Activated CD8-positive, alpha-beta T cell treated with anti-CD3 and anti-CD28 coated beads for 36 hours (primary cell): ENCODE measurements at regions not wholly inside any gene's neighbourhood (a gene's known extent, or its start where the extent isn't known, plus 50 kb on each side); places are given as distances from the start of the nearest gene placed in this dataset.

ENCODE experiments used
- ATAC-seq: fragments of 200-7000 bp; cut with Tn5 transposase; one replicate; pipeline ENCODE4 v1.10.0; 2021; ENCODE audit warnings: mild to moderate bottlenecking, moderate library complexity
- CTCF ChIA-PET: fragments of 350-600 bp; sonication (Branson Sonifier 250); formaldehyde crosslinking; loops from one replicate; lab custom pipeline; 2021; ENCODE audit warnings: antibody characterized with exemption; lab: Charles Lee
- POLR2A ChIA-PET: fragments of 350-600 bp; sonication (Branson Sonifier 250); formaldehyde crosslinking; loops from one replicate; lab custom pipeline; 2021; ENCODE audit warnings: antibody characterized with exemption; lab: Charles Lee
- DNase-seq: peaks from one replicate; pipeline ENCODE4 v3.0.0-alpha.2; 2020
- H3K27ac Mint-ChIP-seq: one replicate; pipeline ENCODE4 v1.8.0; 2021; ENCODE audit warnings: mild to moderate bottlenecking, mixed read lengths
- H3K27me3 Mint-ChIP-seq: one replicate; pipeline ENCODE4 v1.8.0; 2021; ENCODE audit warnings: mixed read lengths
- H3K36me3 Mint-ChIP-seq: one replicate; pipeline ENCODE4 v1.8.0; 2021; ENCODE audit warnings: low read depth, mixed read lengths
- H3K4me1 Mint-ChIP-seq: one replicate; pipeline ENCODE4 v1.8.0; 2021; ENCODE audit warnings: low read depth, mixed read lengths
- H3K4me3 Mint-ChIP-seq: one replicate; pipeline ENCODE4 v1.8.0; 2021; ENCODE audit warnings: mild to moderate bottlenecking, moderate library complexity, mixed read lengths
- H3K9me3 Mint-ChIP-seq: one replicate; pipeline ENCODE4 v1.8.0; 2021; ENCODE audit warnings: mixed read lengths
- intact Hi-C: fragments of 100-400 bp; cut with micrococcal nuclease; formaldehyde crosslinking; loops from one replicate; pipeline ENCODE4 v1.10.0; 2022
- TF ChIP-seq, protein P1 (sequence below): fragments of 200-600 bp; IDR thresholded peaks from one replicate; pipeline ENCODE4 v1.8.0; 2022; ENCODE audit warnings: antibody characterized with exemption, mild to moderate bottlenecking

- intact Hi-C loops, result no loop called here
- Mint-ChIP-seq H3K27ac (no peak overlapping the region), H3K9me3 (peaks cover 10% of the 10 kb centered on the region), H3K4me3 (no peak overlapping the region), H3K27me3 (no peaks in the 10 kb centered on the region), H3K4me1 (no peaks in the 10 kb centered on the region), H3K36me3 (no peaks in the 10 kb centered on the region)
- DNase-seq (no peak), ATAC-seq (no peak)
- ChIA-PET POLR2A (no interaction called here), CTCF (no interaction called here)
- TF ChIP-seq, protein P1, sequence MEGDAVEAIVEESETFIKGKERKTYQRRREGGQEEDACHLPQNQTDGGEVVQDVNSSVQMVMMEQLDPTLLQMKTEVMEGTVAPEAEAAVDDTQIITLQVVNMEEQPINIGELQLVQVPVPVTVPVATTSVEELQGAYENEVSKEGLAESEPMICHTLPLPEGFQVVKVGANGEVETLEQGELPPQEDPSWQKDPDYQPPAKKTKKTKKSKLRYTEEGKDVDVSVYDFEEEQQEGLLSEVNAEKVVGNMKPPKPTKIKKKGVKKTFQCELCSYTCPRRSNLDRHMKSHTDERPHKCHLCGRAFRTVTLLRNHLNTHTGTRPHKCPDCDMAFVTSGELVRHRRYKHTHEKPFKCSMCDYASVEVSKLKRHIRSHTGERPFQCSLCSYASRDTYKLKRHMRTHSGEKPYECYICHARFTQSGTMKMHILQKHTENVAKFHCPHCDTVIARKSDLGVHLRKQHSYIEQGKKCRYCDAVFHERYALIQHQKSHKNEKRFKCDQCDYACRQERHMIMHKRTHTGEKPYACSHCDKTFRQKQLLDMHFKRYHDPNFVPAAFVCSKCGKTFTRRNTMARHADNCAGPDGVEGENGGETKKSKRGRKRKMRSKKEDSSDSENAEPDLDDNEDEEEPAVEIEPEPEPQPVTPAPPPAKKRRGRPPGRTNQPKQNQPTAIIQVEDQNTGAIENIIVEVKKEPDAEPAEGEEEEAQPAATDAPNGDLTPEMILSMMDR, result no peak
Measured at GRCh38 chr14:44414646-44415045, 92.4 kb downstream of the FSCB start.

DNA sequence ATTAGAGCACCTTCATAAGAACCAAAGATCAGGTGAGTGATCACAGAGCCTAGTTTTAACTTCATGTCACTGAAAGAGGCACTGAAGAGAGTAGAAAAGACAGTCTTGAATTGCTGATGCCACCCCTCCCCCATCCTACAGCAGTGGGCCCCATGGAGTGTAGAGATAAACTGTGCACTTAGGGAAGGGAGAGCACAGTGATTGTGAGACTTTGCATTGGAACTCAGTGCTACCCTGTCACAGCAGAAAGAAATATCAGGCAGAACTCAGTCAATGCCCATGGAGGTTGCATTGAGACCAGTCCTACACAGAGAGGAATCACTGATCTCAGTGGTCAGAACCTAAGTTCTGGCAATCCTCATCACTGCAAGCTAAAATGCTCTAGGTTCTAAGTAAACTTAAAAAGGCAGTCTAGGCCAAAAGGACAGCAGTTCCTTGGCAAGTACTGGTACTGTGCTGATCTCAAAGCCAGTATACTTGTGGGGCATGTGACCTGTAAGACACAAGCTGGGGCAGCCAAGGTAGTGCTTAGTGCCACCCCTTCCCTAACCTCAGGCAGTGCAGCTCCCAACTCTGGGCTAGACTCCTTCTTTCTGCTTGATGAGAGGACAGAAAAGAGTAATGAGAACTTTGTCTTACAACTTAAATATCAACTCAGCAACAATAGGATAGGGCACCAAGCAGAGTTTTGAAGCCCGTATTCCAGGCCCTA is 94.1 kb downstream of the FSCB start:
- no peak for ATAC-seq
- H3K4me1 Mint-ChIP-seq, result no peaks in the 10 kb centered on the region
- intact Hi-C loops, result no loop called here
- TF ChIP-seq, protein P1, result no peak
- POLR2A ChIA-PET, result no interaction called here
- H3K4me3 Mint-ChIP-seq, result no peak overlapping the region
- H3K9me3 Mint-ChIP-seq, result peaks cover 9% of the 10 kb centered on the region
- H3K27me3 Mint-ChIP-seq, result no peaks in the 10 kb centered on the region
- no peak for DNase-seq
- no peak overlapping the region for H3K27ac Mint-ChIP-seq
- H3K36me3 Mint-ChIP-seq, result no peaks in the 10 kb centered on the region
- CTCF ChIA-PET, result no interaction called here

DNA sequence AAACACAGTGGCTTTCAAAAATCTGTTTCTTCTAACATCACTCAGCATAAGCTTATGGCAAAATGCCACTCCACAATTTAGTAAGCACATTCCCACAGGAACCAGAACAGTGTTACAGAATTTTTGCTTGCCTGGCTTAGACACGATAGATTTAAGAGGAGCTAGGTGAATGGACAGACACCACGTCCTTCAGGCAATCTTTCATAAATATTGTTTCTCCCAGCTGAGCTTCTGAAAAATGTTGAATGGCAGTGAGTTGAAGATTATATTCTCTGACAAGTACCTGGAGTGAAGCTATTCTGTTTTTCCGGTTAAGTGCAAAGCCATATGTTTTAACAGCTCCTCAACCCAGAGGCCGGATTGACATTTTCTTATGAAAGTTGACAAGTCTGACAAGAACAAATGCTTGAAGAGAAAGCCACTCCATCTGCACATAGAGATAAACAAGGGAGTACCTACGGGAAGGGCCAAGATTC is 102.0 kb downstream of the FSCB start:
- DNase-seq (no peak), ATAC-seq (no peak)
- TF ChIP-seq, protein P1, result no peak
- Mint-ChIP-seq H3K27ac (no peak overlapping the region), H3K9me3 (peaks cover 2% of the 10 kb centered on the region), H3K4me1 (no peaks in the 10 kb centered on the region), H3K27me3 (no peaks in the 10 kb centered on the region), H3K36me3 (no peaks in the 10 kb centered on the region), H3K4me3 (no peak overlapping the region)
- intact Hi-C loops, result no loop called here
- ChIA-PET POLR2A (no interaction called here), CTCF (no interaction called here)

DNA sequence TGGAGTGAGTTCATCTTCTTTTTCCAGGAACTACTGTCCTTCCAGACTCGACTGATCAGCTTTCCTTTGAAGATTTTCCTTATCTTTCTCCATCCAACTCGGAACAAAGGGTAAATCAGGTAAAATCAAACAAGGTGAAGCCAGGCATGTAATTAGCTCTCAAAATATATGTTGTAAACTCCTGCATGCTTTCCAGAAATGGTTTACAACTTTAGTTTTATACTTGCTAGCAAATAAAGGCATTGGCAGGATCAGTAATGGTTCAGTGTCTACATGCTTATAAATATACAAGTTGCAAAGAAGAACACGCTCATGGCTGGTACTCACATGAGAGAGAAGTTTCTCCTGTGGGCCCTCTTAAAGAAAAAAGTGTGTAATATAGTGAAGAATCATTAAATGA is 102.5 kb downstream of the FSCB start:
- no peaks in the 10 kb centered on the region for H3K27me3 Mint-ChIP-seq
- H3K4me3 Mint-ChIP-seq, result no peak overlapping the region
- H3K36me3 Mint-ChIP-seq, result no peaks in the 10 kb centered on the region
- H3K9me3 Mint-ChIP-seq, result peaks cover 2% of the 10 kb centered on the region
- no peak overlapping the region for H3K27ac Mint-ChIP-seq
- ATAC-seq, result no peak
- no peaks in the 10 kb centered on the region for H3K4me1 Mint-ChIP-seq
- DNase-seq, result no peak
- intact Hi-C loops, result no loop called here
- ChIA-PET POLR2A (no interaction called here), CTCF (no interaction called here)
- TF ChIP-seq, protein P1, result no peak

DNA sequence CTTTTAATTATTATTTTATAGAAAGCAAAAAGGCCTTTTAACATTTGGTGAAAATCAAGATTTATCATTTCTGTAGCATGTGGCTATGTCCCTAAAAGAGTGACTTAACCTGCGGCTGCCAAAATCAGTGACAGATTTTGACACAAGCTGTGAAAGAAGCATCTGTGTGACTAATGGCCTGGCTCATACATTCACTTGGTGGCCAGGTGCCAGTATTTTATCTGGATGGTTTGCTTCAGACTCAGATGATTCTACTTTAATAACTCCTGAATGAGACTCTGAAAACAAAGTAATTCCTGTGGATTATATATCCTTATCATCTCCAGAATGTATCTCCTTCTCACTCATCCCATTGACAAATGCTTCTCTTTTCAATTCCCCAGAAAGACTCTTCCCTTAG is 103.0 kb downstream of the FSCB start:
- no peaks in the 10 kb centered on the region for H3K36me3 Mint-ChIP-seq
- intact Hi-C loops, result no loop called here
- no peak overlapping the region for H3K27ac Mint-ChIP-seq
- CTCF ChIA-PET, result no interaction called here
- H3K4me1 Mint-ChIP-seq, result no peaks in the 10 kb centered on the region
- no peaks in the 10 kb centered on the region for H3K27me3 Mint-ChIP-seq
- ATAC-seq, result no peak
- TF ChIP-seq, protein P1, result no peak
- POLR2A ChIA-PET, result no interaction called here
- no peak for DNase-seq
- peaks cover 4% of the 10 kb centered on the region for H3K9me3 Mint-ChIP-seq
- no peak overlapping the region for H3K4me3 Mint-ChIP-seq
